Breast epithelium (tissue), 4 donors: ENCODE measurements at regions not wholly inside any gene's neighbourhood (a gene's known extent, or its start where the extent isn't known, plus 50 kb on each side); places are given as distances from the start of the nearest gene placed in this dataset.

ENCODE experiments used
- DNase-seq, 2 donors: peaks; one replicate each; pipeline ENCODE4 v3.0.0-alpha.2; 2019; ENCODE audit warnings: low spot score in 2 of 2
- H3K27ac ChIP-seq, 2 donors: fragments of 200-600 bp; sonication (generic) in 1 of 2; one replicate each; pipeline ENCODE4 v1.5.1; 2016 to 2019; ENCODE audit warnings: mild to moderate bottlenecking in 1 of 2
- H3K27me3 ChIP-seq, 2 donors: fragments of 200-600 bp; sonication (generic) in 1 of 2; one replicate each; pipeline versions ENCODE4 v1.5.1 to v1.6.0; 2017 to 2019; ENCODE audit warnings: control low read depth in 1 of 2, mild to moderate bottlenecking in 1 of 2
- H3K36me3 ChIP-seq: fragments of 200-600 bp; one replicate; pipeline ENCODE4 v1.5.1; 2019
- H3K4me1 ChIP-seq, 2 donors: fragments of 200-600 bp; sonication (generic); one replicate each; pipeline ENCODE4 v1.5.1; 2016 to 2019; ENCODE audit warnings: control low read depth in 1 of 2
- H3K4me3 ChIP-seq, 3 donors: fragments of 200-600 bp; sonication (generic); 1 replicate in 2 of 3; 2 replicates in 1 of 3; pipeline ENCODE4 v1.5.1; 2016 to 2019; ENCODE audit warnings: mild to moderate bottlenecking in 3 of 3, moderate library complexity in 2 of 3
- H3K9me3 ChIP-seq, 2 donors: fragments of 200-600 bp; sonication (generic) in 1 of 2; one replicate each; pipeline ENCODE4 v1.5.1; 2016 to 2019; ENCODE audit warnings: control low read depth in 1 of 2
- POLR2A ChIP-seq: fragments of 450-650 bp; IDR thresholded peaks from one replicate; pipeline ENCODE4 v1.6.1; 2016; ENCODE audit warnings: antibody characterized with exemption, mild to moderate bottlenecking, moderate library complexity
- POLR2AphosphoS5 ChIP-seq, 3 donors: sonication (generic); formaldehyde crosslinking; IDR thresholded peaks; one replicate each; pipeline ENCODE4 v1.6.1; 2017; ENCODE audit warnings: antibody characterized with exemption in 3 of 3
- intact Hi-C: fragments of 100-400 bp; cut with DNase I; formaldehyde crosslinking; loops from one replicate; pipeline ENCODE4 v1.15.1; 2023; ENCODE audit warnings: low total_unique reads
- TF ChIP-seq, protein P1 (sequence below), 3 donors: fragments of 450-650 bp; IDR thresholded peaks; one replicate each; pipeline ENCODE4 v1.5.1; 2016 to 2017; ENCODE audit warnings: antibody characterized with exemption in 3 of 3, mild to moderate bottlenecking in 3 of 3, moderate library complexity in 3 of 3

DNA sequence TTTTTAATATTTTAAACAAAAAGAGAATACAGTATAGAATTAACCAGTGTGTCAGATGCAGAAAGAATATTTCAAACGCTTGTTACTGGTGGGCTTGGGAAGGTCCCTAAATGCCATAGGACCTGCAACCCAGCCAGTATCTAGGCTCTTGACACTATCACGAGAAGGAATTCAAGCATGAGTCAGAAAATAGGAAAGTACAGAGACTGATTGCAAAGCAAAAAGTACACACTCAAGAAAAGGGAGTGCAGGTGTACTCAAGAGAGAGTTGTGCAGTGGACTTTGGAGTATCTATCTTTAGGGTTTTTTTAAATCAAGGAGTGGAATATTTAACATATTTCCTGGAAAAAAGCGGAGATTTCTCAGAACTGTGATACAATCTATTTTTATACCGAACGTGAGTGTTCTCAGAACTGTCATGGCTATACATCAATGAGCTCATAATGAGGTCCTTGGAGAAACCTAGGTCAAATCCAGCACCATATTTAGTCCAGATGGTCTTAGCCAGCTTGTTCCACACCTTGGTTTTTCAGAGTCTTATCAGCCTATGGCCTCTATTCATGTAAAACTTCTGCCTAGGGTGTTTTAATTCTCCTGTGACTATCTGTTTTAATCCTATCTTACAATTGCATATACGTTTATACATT, 291.8 kb upstream of the FAT4 start:
- Histone ChIP-seq H3K4me3 (no peak overlapping the region), H3K27ac (no peak overlapping the region), H3K4me1 (no peaks in the 10 kb centered on the region), H3K27me3 (no peaks in the 10 kb centered on the region), H3K36me3 (no peaks in the 10 kb centered on the region), H3K9me3 (peaks cover 0 to 7% of the 10 kb centered on the region in 2 donors)
- DNase-seq: no peak
- TF ChIP-seq POLR2A: no peak
- TF ChIP-seq, protein P1, sequence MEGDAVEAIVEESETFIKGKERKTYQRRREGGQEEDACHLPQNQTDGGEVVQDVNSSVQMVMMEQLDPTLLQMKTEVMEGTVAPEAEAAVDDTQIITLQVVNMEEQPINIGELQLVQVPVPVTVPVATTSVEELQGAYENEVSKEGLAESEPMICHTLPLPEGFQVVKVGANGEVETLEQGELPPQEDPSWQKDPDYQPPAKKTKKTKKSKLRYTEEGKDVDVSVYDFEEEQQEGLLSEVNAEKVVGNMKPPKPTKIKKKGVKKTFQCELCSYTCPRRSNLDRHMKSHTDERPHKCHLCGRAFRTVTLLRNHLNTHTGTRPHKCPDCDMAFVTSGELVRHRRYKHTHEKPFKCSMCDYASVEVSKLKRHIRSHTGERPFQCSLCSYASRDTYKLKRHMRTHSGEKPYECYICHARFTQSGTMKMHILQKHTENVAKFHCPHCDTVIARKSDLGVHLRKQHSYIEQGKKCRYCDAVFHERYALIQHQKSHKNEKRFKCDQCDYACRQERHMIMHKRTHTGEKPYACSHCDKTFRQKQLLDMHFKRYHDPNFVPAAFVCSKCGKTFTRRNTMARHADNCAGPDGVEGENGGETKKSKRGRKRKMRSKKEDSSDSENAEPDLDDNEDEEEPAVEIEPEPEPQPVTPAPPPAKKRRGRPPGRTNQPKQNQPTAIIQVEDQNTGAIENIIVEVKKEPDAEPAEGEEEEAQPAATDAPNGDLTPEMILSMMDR (IDR thresholded peaks at IDR 0.05): no peak
- no peak for TF ChIP-seq POLR2AphosphoS5 (IDR thresholded peaks at IDR 0.05)
- intact Hi-C loops: no loop called here

DNA sequence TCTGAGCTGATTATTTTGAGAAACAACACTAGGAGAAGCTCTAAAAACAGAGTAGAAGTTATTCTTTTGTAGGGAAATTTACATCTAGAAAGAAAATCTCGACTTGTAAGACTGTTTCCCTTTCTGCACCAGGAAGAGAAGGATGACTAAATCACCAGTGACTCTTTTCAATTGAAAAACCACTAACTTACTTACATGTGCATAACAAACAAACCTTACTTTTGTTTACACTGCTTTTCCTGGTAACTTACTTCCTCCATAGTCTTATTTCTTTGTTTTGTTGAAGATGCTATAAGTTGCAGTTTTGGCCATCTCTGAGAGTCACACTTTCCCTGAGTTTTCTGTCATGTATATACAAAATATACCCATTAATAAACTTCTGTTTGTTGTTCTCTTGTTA, 293.6 kb upstream of the FAT4 start:
- H3K4me1 ChIP-seq: no peaks in the 10 kb centered on the region
- DNase-seq: no peak
- TF ChIP-seq POLR2A (no peak), POLR2AphosphoS5 (IDR thresholded peaks at IDR 0.05) (no peak)
- TF ChIP-seq, protein P1 (IDR thresholded peaks at IDR 0.05): no peak
- H3K4me3 ChIP-seq: no peak overlapping the region
- no peak overlapping the region for H3K27ac ChIP-seq
- intact Hi-C loops: no loop called here
- H3K27me3 ChIP-seq: no peaks in the 10 kb centered on the region
- no peaks in the 10 kb centered on the region for H3K36me3 ChIP-seq
- H3K9me3 ChIP-seq: peaks cover 0 to 7% of the 10 kb centered on the region in 2 donors

DNA sequence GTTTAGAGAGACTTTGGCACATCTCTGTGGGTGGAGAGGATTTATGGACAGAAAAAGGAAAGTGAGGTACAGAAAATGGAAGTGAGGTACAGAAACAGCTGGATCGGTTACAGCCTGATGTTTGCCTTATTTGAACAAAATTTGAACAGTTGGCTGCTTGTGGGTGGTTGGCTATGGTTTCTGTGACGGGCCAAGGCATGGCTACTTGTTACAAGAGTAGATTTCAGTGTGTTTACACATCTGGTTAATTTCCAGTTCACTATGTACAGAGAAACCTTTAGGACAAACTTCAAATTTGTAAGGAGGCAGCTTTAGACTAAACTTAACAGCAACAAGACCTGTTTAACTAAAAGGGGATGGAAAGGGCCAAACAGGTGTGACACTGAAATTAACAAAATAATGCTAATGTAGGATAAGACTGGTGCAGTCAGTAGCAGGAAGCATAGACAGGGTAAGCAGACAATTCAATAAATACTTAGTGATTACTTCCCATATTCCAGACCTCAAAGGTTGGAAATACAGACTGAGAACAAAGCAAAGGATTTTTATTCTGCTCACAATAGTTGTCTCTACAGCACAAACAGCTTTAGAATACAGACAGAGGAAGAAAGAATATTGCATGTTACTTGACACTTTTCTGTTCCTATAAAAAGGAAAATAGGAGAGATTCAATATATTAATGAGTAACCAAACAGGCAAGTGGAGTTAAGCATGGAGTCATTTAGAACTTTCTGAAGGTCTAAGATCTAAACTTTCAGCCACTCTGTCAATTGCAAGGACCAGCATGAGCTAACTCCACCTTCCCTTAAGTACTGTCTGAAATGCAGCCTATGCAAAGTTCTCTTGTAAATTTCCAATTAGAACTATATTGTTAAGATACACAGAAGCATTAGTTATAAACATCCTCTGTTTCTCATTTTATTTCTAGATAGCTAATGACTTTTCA, 294.4 kb upstream of the FAT4 start:
- intact Hi-C loops: no loop called here
- Histone ChIP-seq H3K27me3 (no peaks in the 10 kb centered on the region), H3K4me1 (no peaks in the 10 kb centered on the region), H3K4me3 (no peak overlapping the region), H3K36me3 (no peaks in the 10 kb centered on the region), H3K27ac (no peak overlapping the region), H3K9me3 (peaks cover 0 to 7% of the 10 kb centered on the region in 2 donors)
- no peak for DNase-seq
- TF ChIP-seq POLR2A: no peak
- TF ChIP-seq, protein P1 (IDR thresholded peaks at IDR 0.05): no peak
- no peak for TF ChIP-seq POLR2AphosphoS5 (IDR thresholded peaks at IDR 0.05)

GRCh38 chr4:125016892-125017299, 297.9 kb upstream of the FAT4 start:
- no peak for TF ChIP-seq POLR2A
- TF ChIP-seq POLR2AphosphoS5 (IDR thresholded peaks at IDR 0.05): no peak
- Histone ChIP-seq H3K4me3 (no peak overlapping the region), H3K36me3 (no peaks in the 10 kb centered on the region), H3K27me3 (no peaks in the 10 kb centered on the region), H3K9me3 (peaks cover 0 to 7% of the 10 kb centered on the region in 2 donors), H3K27ac (no peak overlapping the region), H3K4me1 (no peaks in the 10 kb centered on the region)
- intact Hi-C loops: no loop called here
- DNase-seq: no peak

DNA sequence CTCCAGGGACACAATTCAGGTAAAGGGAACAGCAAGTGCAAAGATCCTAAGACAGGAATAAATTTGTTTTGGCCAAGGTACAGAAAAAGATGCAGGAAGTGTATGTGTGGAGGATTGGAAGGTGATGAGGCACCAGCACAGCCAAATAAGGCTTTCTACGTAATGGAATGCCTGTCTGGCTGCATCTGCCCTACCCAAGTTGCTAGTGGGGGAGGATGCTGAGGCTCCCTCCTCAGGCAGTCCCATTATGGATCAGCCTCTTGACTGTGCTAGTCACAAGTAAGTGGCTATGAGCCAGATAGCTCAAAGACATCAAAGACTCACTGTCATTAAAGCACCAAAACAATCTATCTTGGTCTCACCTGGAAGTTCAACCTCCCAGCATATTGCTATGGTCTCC, 300.9 kb upstream of the FAT4 start:
- TF ChIP-seq POLR2A: no peak
- TF ChIP-seq, protein P1 (IDR thresholded peaks at IDR 0.05): no peak
- no peak for TF ChIP-seq POLR2AphosphoS5 (IDR thresholded peaks at IDR 0.05)
- Histone ChIP-seq H3K4me3 (no peak overlapping the region), H3K27ac (no peak overlapping the region), H3K4me1 (no peaks in the 10 kb centered on the region), H3K27me3 (no peaks in the 10 kb centered on the region), H3K36me3 (no peaks in the 10 kb centered on the region), H3K9me3 (peaks cover 0 to 1% of the 10 kb centered on the region in 2 donors)
- intact Hi-C loops: no loop called here
- DNase-seq: no peak
